HepG2 (cell line): ENCODE measurements at regions not wholly inside any gene's neighbourhood (a gene's known extent, or its start where the extent isn't known, plus 50 kb on each side); places are given as distances from the start of the nearest gene placed in this dataset.

Source experiments
- CCDC6 ChIP-seq: sonication (generic); formaldehyde crosslinking; IDR thresholded peaks from 2 replicates; pipeline ENCODE4 v1.8.1; 2022; ENCODE audit warnings: mild to moderate bottlenecking, missing genetic modification reagents, moderate library complexity
- CHD4 ChIP-seq: fragments of 200-600 bp; sonication (generic); IDR thresholded peaks from 2 replicates; pipeline ENCODE4 v1.7.0; 2017; ENCODE audit warnings: mild to moderate bottlenecking, low read length, borderline replicate concordance
- CREM ChIP-seq, 2 experiments: sonication (generic) in 1 of 2; formaldehyde crosslinking in 1 of 2; IDR thresholded peaks; 2 replicates each; pipeline versions ENCODE4 v1.4.0 to v1.6.1; 2016 to 2020; ENCODE audit warnings: antibody characterized with exemption in 1 of 2, mild to moderate bottlenecking in 1 of 2, missing genetic modification reagents in 1 of 2
- FLYWCH1 ChIP-seq: sonication (generic); formaldehyde crosslinking; IDR thresholded peaks from 2 replicates; pipeline ENCODE4 v1.8.1; 2023; ENCODE audit warnings: mild to moderate bottlenecking, missing genetic modification reagents
- HMG20A ChIP-seq: IDR thresholded peaks from 2 replicates; pipeline ENCODE4 v1.6.1; 2016; ENCODE audit warnings: borderline replicate concordance
- JUNB ChIP-seq: sonication (generic); formaldehyde crosslinking; IDR thresholded peaks from 2 replicates; pipeline ENCODE4 v1.8.0; 2022; ENCODE audit warnings: missing genetic modification reagents, mild to moderate bottlenecking, borderline replicate concordance
- KAT2B ChIP-seq: fragments of 150-350 bp; IDR thresholded peaks from 2 replicates; pipeline ENCODE4 v1.6.1; 2014; ENCODE audit warnings: low read depth, low read length, borderline replicate concordance
- KDM1A ChIP-seq: IDR thresholded peaks from 2 replicates; pipeline ENCODE4 v1.6.1; 2016; ENCODE audit warnings: missing compliant biosample characterization
- KDM2A ChIP-seq: sonication (generic); formaldehyde crosslinking; IDR thresholded peaks from 2 replicates; pipeline ENCODE4 v1.4.0; 2020; ENCODE audit warnings: low read depth, missing genetic modification reagents, borderline replicate concordance
- KLF9 ChIP-seq: IDR thresholded peaks from 2 replicates; pipeline ENCODE4 v1.6.1; 2016; ENCODE audit warnings: low read depth
- MIXL1 ChIP-seq: IDR thresholded peaks from 2 replicates; pipeline ENCODE4 v1.6.1; 2016
- NCOA2 ChIP-seq: sonication (generic); formaldehyde crosslinking; IDR thresholded peaks from 2 replicates; pipeline ENCODE4 v1.8.0; 2022; ENCODE audit warnings: inconsistent platforms
- NFIB ChIP-seq: sonication (generic); formaldehyde crosslinking; IDR thresholded peaks from 2 replicates; pipeline ENCODE4 v1.9.0; 2021; ENCODE audit warnings: missing genetic modification reagents, mild to moderate bottlenecking, borderline replicate concordance
- RAD51 ChIP-seq: fragments of 450-650 bp; IDR thresholded peaks from 2 replicates; pipeline ENCODE4 v1.6.1; 2016; ENCODE audit warnings: borderline replicate concordance
- REXO4 ChIP-seq: sonication (generic); formaldehyde crosslinking; IDR thresholded peaks from 2 replicates; pipeline ENCODE4 v1.8.0; 2022; ENCODE audit warnings: missing genetic modification reagents, mild to moderate bottlenecking, borderline replicate concordance
- THAP11 ChIP-seq: IDR thresholded peaks from 2 replicates; pipeline ENCODE4 v1.6.1; 2016; ENCODE audit warnings: missing biosample characterization, missing genetic modification reagents
- YEATS2 ChIP-seq: sonication (generic); formaldehyde crosslinking; IDR thresholded peaks from 2 replicates; pipeline ENCODE4 v1.4.0; 2020; ENCODE audit warnings: missing genetic modification reagents, borderline replicate concordance
- ZMYM2 ChIP-seq: sonication (generic); formaldehyde crosslinking; IDR thresholded peaks from 2 replicates; pipeline ENCODE4 v1.8.0; 2022; ENCODE audit warnings: mild to moderate bottlenecking, missing genetic modification reagents
- ZNF703 ChIP-seq: sonication (generic); formaldehyde crosslinking; IDR thresholded peaks from 2 replicates; pipeline ENCODE4 v1.5.1; 2020; ENCODE audit warnings: missing genetic modification reagents, mild to moderate bottlenecking, moderate library complexity, borderline replicate concordance
- ZNF737 ChIP-seq: sonication (generic); formaldehyde crosslinking; IDR thresholded peaks from 2 replicates; pipeline ENCODE4 v1.5.0; 2020; ENCODE audit warnings: missing genetic modification reagents, mild to moderate bottlenecking, borderline replicate concordance
- ZNF792 ChIP-seq: IDR thresholded peaks from 2 replicates; pipeline ENCODE4 v1.6.1; 2016
- TF ChIP-seq, protein P1 (sequence below): sonication (generic); formaldehyde crosslinking; IDR thresholded peaks from 2 replicates; pipeline ENCODE4 v1.5.1; 2020; ENCODE audit warnings: missing genetic modification reagents, mild to moderate bottlenecking, borderline replicate concordance
- TF ChIP-seq, protein P2 (sequence below): sonication (generic); formaldehyde crosslinking; IDR thresholded peaks from 2 replicates; pipeline ENCODE4 v1.5.1; 2020; ENCODE audit warnings: missing genetic modification reagents, mild to moderate bottlenecking, borderline replicate concordance
- TF ChIP-seq, protein P3 (sequence below): sonication (generic); formaldehyde crosslinking; IDR thresholded peaks from 2 replicates; pipeline ENCODE4 v1.5.0; 2020; ENCODE audit warnings: missing genetic modification reagents
- TF ChIP-seq, protein P4 (sequence below): sonication (generic); formaldehyde crosslinking; IDR thresholded peaks from 2 replicates; pipeline ENCODE4 v1.4.0; 2020; ENCODE audit warnings: mild to moderate bottlenecking, missing genetic modification reagents

DNA sequence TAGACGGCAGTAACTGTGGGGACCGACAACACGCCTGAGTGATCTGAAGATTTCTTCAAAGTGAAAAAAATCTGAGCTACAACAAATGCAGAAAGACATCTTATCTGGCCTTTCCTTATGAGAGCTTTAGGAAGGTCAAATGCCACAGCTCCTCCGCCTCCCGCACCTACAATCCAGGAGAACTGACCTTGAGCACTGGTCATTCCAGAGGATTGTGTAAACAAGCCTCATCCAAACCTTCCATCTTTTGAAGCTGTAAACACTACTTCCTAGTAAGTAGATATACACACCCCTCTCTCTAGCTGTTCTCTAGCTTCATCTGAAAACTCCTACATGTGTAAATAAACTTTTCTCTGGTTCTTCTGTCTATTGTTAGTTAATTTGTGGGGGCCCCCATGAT is 76.9 kb downstream of the CD24 start (continued):
- TF ChIP-seq, protein P1, sequence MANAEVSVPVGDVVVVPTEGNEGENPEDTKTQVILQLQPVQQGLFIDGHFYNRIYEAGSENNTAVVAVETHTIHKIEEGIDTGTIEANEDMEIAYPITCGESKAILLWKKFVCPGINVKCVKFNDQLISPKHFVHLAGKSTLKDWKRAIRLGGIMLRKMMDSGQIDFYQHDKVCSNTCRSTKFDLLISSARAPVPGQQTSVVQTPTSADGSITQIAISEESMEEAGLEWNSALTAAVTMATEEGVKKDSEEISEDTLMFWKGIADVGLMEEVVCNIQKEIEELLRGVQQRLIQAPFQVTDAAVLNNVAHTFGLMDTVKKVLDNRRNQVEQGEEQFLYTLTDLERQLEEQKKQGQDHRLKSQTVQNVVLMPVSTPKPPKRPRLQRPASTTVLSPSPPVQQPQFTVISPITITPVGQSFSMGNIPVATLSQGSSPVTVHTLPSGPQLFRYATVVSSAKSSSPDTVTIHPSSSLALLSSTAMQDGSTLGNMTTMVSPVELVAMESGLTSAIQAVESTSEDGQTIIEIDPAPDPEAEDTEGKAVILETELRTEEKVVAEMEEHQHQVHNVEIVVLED (CRISPR knock-in tag) = no peak
- TF ChIP-seq JUNB (CRISPR knock-in tag) (no peak), KDM2A (CRISPR knock-in tag) (0 out of 2 replicates have a peak, but pooled peaks have one; percentile 18), ZNF703 (no peak), RAD51 (no peak), CREM (IDR thresholded peaks at IDR 0.05) (peak; percentile 49), CREM (CRISPR knock-in tag; IDR thresholded peaks at IDR 0.05) (no peak), KAT2B (no peak), KLF9 (no peak), CHD4 (no peak), KDM1A (CRISPR knock-in tag) (0 out of 2 replicates have a peak, but pooled peaks have one; percentile 60), ZMYM2 (CRISPR knock-in tag) (no peak), ZNF792 (CRISPR knock-in tag) (peak; percentile 63; the same call in 1 of the 2 replicates), YEATS2 (CRISPR knock-in tag) (peak; percentile 63; the same call in 1 of the 2 replicates), CCDC6 (CRISPR knock-in tag) (no peak), REXO4 (no peak), NCOA2 (CRISPR knock-in tag) (peak; percentile 82), ZNF737 (no peak), MIXL1 (CRISPR knock-in tag) (0 out of 2 replicates have a peak, but pooled peaks have one; percentile 51), FLYWCH1 (CRISPR knock-in tag) (no peak), THAP11 (CRISPR knock-in tag) (peak; percentile 50; the same call in 1 of the 2 replicates), NFIB (CRISPR knock-in tag) (no peak), HMG20A (peak; percentile 89)
- TF ChIP-seq, protein P2, sequence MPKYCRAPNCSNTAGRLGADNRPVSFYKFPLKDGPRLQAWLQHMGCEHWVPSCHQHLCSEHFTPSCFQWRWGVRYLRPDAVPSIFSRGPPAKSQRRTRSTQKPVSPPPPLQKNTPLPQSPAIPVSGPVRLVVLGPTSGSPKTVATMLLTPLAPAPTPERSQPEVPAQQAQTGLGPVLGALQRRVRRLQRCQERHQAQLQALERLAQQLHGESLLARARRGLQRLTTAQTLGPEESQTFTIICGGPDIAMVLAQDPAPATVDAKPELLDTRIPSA = no peak
- TF ChIP-seq, protein P3, sequence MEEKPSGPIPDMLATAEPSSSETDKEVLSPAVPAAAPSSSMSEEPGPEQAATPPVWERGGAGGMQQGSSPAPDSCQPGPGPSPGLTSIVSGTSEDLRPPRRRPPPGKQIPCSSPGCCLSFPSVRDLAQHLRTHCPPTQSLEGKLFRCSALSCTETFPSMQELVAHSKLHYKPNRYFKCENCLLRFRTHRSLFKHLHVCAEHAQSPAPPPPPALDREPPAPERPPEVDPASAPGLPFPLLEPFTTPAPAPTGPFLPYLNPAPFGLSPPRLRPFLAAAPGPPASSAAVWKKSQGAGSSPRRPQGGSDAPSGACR = no peak
- TF ChIP-seq, protein P4, sequence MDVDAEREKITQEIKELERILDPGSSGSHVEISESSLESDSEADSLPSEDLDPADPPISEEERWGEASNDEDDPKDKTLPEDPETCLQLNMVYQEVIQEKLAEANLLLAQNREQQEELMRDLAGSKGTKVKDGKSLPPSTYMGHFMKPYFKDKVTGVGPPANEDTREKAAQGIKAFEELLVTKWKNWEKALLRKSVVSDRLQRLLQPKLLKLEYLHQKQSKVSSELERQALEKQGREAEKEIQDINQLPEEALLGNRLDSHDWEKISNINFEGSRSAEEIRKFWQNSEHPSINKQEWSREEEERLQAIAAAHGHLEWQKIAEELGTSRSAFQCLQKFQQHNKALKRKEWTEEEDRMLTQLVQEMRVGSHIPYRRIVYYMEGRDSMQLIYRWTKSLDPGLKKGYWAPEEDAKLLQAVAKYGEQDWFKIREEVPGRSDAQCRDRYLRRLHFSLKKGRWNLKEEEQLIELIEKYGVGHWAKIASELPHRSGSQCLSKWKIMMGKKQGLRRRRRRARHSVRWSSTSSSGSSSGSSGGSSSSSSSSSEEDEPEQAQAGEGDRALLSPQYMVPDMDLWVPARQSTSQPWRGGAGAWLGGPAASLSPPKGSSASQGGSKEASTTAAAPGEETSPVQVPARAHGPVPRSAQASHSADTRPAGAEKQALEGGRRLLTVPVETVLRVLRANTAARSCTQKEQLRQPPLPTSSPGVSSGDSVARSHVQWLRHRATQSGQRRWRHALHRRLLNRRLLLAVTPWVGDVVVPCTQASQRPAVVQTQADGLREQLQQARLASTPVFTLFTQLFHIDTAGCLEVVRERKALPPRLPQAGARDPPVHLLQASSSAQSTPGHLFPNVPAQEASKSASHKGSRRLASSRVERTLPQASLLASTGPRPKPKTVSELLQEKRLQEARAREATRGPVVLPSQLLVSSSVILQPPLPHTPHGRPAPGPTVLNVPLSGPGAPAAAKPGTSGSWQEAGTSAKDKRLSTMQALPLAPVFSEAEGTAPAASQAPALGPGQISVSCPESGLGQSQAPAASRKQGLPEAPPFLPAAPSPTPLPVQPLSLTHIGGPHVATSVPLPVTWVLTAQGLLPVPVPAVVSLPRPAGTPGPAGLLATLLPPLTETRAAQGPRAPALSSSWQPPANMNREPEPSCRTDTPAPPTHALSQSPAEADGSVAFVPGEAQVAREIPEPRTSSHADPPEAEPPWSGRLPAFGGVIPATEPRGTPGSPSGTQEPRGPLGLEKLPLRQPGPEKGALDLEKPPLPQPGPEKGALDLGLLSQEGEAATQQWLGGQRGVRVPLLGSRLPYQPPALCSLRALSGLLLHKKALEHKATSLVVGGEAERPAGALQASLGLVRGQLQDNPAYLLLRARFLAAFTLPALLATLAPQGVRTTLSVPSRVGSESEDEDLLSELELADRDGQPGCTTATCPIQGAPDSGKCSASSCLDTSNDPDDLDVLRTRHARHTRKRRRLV = no peak
